Bronchial epithelial cell (primary cell): ENCODE measurements at regions not wholly inside any gene's neighbourhood (a gene's known extent, or its start where the extent isn't known, plus 50 kb on each side); places are given as distances from the start of the nearest gene placed in this dataset.
"Not testable (repeated sequence)": the region's sequence is repeated elsewhere in the genome, so short reads cannot be mapped to it uniquely, and the experiment has no call there.

Source experiments
- DNase-seq: peaks from one replicate; pipeline ENCODE4 v3.0.0-alpha.2; 2010; ENCODE audit warnings: low read depth
- FAIRE-seq: peaks from 2 replicates; lab custom pipeline; 2011; peaks lifted over from hg19 to GRCh38; lab: Jason Lieb, UNC
- H3K27me3 ChIP-seq: 2 replicates; pipeline ENCODE4 v1.5.1; 2011; ENCODE audit warnings: low read length; ENCODE audit not compliant: control insufficient read depth, insufficient read depth
- H3K36me3 ChIP-seq: 2 replicates; pipeline ENCODE4 v1.5.1; 2011; ENCODE audit warnings: low read length; ENCODE audit not compliant: control insufficient read depth, insufficient read depth
- H3K4me3 ChIP-seq: 2 replicates; pipeline ENCODE4 v1.5.1; 2011; ENCODE audit warnings: mild to moderate bottlenecking, low read depth, low read length, control low read depth
- TF ChIP-seq, protein P1 (sequence below): IDR thresholded peaks from 2 replicates; pipeline ENCODE4 v1.5.1; 2011; ENCODE audit warnings: mild to moderate bottlenecking, moderate library complexity, low read length, control low read depth, inconsistent platforms; ENCODE audit not compliant: insufficient read depth, severe bottlenecking

DNA sequence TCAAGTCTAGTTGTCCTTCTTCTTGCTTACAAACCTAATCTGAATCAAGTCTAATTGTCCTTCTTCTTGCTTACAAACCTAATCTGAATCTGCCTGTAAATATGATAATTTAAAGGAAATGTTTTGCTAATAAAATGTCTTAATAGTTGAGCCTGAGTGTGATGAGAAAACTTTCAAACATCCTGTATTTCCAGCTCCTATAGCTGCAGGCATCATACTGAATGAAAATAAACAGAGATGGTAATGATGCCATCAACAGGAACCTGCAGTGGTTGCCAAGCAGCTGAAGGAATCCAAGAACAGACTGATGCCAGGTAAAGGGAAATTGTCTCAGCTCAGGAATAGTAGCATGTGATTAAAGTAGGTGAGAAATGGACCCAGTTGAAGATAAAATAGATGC lies 156.1 kb upstream of the IRS4 start:
- FAIRE-seq (no peak), DNase-seq (peak; percentile 11)
- Histone ChIP-seq H3K36me3 (no peaks in the 10 kb centered on the region), H3K27me3 (no peaks in the 10 kb centered on the region), H3K4me3 (no peak overlapping the region)
- TF ChIP-seq, protein P1, sequence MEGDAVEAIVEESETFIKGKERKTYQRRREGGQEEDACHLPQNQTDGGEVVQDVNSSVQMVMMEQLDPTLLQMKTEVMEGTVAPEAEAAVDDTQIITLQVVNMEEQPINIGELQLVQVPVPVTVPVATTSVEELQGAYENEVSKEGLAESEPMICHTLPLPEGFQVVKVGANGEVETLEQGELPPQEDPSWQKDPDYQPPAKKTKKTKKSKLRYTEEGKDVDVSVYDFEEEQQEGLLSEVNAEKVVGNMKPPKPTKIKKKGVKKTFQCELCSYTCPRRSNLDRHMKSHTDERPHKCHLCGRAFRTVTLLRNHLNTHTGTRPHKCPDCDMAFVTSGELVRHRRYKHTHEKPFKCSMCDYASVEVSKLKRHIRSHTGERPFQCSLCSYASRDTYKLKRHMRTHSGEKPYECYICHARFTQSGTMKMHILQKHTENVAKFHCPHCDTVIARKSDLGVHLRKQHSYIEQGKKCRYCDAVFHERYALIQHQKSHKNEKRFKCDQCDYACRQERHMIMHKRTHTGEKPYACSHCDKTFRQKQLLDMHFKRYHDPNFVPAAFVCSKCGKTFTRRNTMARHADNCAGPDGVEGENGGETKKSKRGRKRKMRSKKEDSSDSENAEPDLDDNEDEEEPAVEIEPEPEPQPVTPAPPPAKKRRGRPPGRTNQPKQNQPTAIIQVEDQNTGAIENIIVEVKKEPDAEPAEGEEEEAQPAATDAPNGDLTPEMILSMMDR = no peak

DNA sequence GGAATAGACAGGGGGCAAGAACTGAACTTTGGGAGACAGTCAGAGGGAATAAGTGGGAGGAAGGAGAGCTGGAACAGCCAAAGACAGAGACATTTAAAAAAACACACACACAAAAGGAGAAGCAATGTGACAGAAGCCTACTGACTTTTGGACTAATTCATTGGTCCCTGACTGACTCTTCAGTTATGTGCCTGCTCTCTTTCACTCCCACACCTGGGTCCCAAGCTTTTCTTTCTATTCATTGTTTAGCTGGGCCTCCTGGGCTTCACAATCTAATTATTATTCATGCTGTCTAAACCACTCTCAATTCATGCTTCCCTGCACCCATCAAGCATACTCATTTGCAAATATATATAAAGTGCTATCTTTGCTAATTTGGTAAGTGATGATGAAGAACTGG lies 139.2 kb upstream of the IRS4 start:
- FAIRE-seq = no peak

DNA sequence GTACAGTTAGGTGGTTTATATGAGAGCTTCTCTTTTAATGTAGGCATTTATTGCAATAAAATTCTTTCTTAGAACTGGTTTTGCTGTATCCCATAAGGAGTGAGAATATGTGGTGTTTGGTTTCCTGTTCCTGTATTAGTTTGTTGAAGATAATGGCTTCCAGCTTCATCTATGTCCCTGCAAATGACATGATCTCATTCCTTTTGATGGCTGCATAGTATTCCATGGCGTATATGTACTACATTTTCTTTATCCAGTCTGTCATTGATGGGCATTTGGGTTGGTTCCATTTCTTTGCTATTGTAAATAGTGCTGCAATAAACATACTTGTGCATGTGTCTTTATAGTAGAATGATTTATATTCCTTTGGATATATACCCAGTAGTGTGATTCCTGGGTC lies 106.7 kb upstream of the IRS4 start:
- not testable (repeated sequence) for FAIRE-seq, DNase-seq

More for the DNA sequence above, 139.2 kb upstream of the IRS4 start:
- TF ChIP-seq, protein P1 = no peak
- no peak for DNase-seq
- no peaks in the 10 kb centered on the region for H3K27me3 ChIP-seq
- H3K4me3 ChIP-seq = no peak overlapping the region
- no peaks in the 10 kb centered on the region for H3K36me3 ChIP-seq

DNA sequence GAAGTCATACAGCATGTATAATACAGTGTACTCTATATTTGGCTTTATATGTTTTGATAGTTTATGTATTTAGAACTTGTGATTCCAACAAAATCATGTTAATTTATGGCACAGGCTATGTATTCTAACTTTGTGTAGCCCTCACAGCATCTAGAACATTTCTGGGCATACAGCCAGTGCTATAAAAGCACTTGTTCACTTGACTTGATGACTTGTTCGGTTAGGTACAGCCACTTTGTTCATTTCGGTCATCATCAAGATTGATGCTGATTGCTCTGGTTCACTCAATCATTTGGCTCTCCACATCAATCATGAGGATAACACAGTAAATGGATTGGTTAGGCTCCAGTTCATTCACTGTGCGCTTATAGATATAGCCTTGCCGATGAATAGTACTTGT lies 97.6 kb upstream of the IRS4 start:
- Histone ChIP-seq H3K36me3 (no peaks in the 10 kb centered on the region), H3K27me3 (no peaks in the 10 kb centered on the region), H3K4me3 (no peak overlapping the region)
- FAIRE-seq (no peak), DNase-seq (no peak)
- TF ChIP-seq, protein P1 = no peak

More for the DNA sequence above, 106.7 kb upstream of the IRS4 start:
- not testable (repeated sequence) for H3K27me3 ChIP-seq, H3K4me3 ChIP-seq, H3K36me3 ChIP-seq

DNA sequence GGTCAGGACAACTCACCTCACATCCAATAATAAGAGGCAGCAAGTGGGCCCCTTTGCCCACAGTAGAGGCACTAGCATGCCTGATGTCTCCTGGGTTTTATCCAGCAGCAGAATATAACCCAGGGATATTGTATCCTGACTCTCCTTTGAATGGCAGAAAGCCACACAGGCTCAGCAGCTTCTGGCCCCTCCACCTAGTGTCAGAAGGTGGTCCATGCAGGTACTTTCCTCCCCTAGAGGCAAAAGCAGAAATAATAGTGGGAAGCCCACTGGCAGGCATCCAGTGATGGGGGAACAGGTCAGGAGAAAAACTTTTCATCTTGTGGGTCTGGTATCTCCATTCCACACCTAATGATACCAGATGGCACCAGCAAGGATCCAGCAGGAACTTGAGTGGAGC lies 75.5 kb upstream of the IRS4 start:
- Histone ChIP-seq H3K27me3 (no peaks in the 10 kb centered on the region), H3K4me3 (no peak overlapping the region), H3K36me3 (no peaks in the 10 kb centered on the region)
- FAIRE-seq (no peak), DNase-seq (no peak)
- TF ChIP-seq, protein P1 = no peak

DNA sequence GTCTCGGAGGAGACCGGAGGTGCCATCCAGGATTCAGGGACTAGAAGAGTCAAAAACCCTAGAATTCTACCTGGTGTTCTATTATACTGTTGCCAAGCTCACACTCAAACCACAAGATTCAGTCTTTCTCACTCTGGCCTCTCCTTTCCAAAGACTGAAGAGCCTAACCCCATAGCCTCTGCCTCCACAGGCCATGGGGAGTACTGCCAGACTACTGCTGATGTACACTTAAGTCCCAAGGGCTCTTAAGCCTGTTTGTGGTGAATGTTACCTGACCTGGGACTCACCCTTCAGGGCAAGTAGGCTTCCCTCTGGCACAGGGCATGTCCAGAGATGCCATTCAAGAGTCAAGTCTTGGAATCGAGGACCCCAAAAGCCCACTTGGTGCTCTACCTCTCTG lies 58.9 kb upstream of the IRS4 start:
- no peaks in the 10 kb centered on the region for H3K27me3 ChIP-seq
- TF ChIP-seq, protein P1 = no peak
- no peaks in the 10 kb centered on the region for H3K36me3 ChIP-seq
- no peak overlapping the region for H3K4me3 ChIP-seq
- FAIRE-seq (no peak), DNase-seq (no peak)
